Loucy (cell line): ENCODE measurements at regions not wholly inside any gene's neighbourhood (a gene's known extent, or its start where the extent isn't known, plus 50 kb on each side); places are given as distances from the start of the nearest gene placed in this dataset.
"Not testable (repeated sequence)": the region's sequence is repeated elsewhere in the genome, so short reads cannot be mapped to it uniquely, and the experiment has no call there.

Experiments used
- H2AFZ ChIP-seq: fragments of 200-600 bp; sonication (generic); 2 replicates; pipeline ENCODE4 v1.6.0; 2016; ENCODE audit warnings: antibody characterized with exemption, mild to moderate bottlenecking, low read length, moderate library complexity
- H3F3A ChIP-seq: fragments of 200-600 bp; 2 replicates; pipeline ENCODE4 v1.6.0; 2016; ENCODE audit warnings: antibody characterized with exemption, low read depth, mild to moderate bottlenecking
- H3K27me3 ChIP-seq: fragments of 200-600 bp; sonication (generic); 2 replicates; pipeline ENCODE4 v1.6.1; 2014; ENCODE audit warnings: low read length, mild to moderate bottlenecking; ENCODE audit not compliant: insufficient read depth, poor library complexity, severe bottlenecking
- H3K36me3 ChIP-seq: fragments of 200-600 bp; sonication (generic); 2 replicates; pipeline ENCODE4 v1.6.1; 2016; ENCODE audit warnings: low read length; ENCODE audit not compliant: insufficient read depth
- H3K4me1 ChIP-seq: fragments of 200-600 bp; sonication (generic); 2 replicates; pipeline ENCODE4 v1.5.1; 2014; ENCODE audit warnings: low read length, mild to moderate bottlenecking; ENCODE audit not compliant: insufficient read depth, poor library complexity, severe bottlenecking
- H3K4me2 ChIP-seq: fragments of 200-600 bp; sonication (generic); 2 replicates; pipeline ENCODE4 v1.6.0; 2014; ENCODE audit warnings: antibody characterized with exemption, low read length, low read depth, mild to moderate bottlenecking; ENCODE audit not compliant: poor library complexity, severe bottlenecking
- H3K4me3 ChIP-seq: fragments of 200-600 bp; sonication (generic); 2 replicates; pipeline ENCODE4 v1.5.1; 2014; ENCODE audit warnings: low read length, mild to moderate bottlenecking, mixed read lengths; ENCODE audit not compliant: poor library complexity, severe bottlenecking
- H3K79me2 ChIP-seq: fragments of 200-600 bp; sonication (generic); 2 replicates; pipeline ENCODE4 v1.6.1; 2014; ENCODE audit warnings: low read length; ENCODE audit not compliant: insufficient read depth
- H3K9ac ChIP-seq: fragments of 200-600 bp; sonication (generic); 2 replicates; pipeline ENCODE4 v1.6.0; 2014; ENCODE audit warnings: mild to moderate bottlenecking, low read depth, low read length, moderate library complexity; ENCODE audit not compliant: poor library complexity, severe bottlenecking
- H3K9me2 ChIP-seq: fragments of 200-600 bp; sonication (generic); replicated peaks from 2 replicates; pipeline ENCODE4 v1.6.1; 2016; ENCODE audit warnings: low read depth, low read length, mixed read lengths
- H3K9me3 ChIP-seq: fragments of 200-600 bp; sonication (generic); 2 replicates; pipeline ENCODE4 v1.6.1; 2014; ENCODE audit warnings: mild to moderate bottlenecking, antibody characterized with exemption, low read length, low read depth; ENCODE audit not compliant: insufficient read depth
- H4K20me1 ChIP-seq: fragments of 200-600 bp; sonication (generic); 2 replicates; pipeline ENCODE4 v1.6.0; 2014; ENCODE audit warnings: antibody characterized with exemption, low read length, mild to moderate bottlenecking; ENCODE audit not compliant: insufficient read depth, poor library complexity, severe bottlenecking
- CTCF ChIP-seq: fragments of 200-600 bp; sonication (generic); conservative IDR thresholded peaks from 2 replicates; pipeline ENCODE4 v1.5.1; 2014; ENCODE audit warnings: mild to moderate bottlenecking, antibody characterized with exemption, low read length
- EZH2phosphoT487 ChIP-seq: fragments of 200-600 bp; IDR thresholded peaks from 2 replicates; pipeline ENCODE4 v1.6.1; 2018; ENCODE audit warnings: antibody characterized with exemption, mild to moderate bottlenecking, moderate library complexity, borderline replicate concordance

- Histone ChIP-seq H3K79me2 (no peaks in the 10 kb centered on the region), H3K4me2 (no peak overlapping the region), H3K36me3 (no peaks in the 10 kb centered on the region), H3K4me3 (no peak overlapping the region), H3K27me3 (no peaks in the 10 kb centered on the region), H3K9me2 (no peaks in the 10 kb centered on the region), H3F3A (no peaks in the 10 kb centered on the region), H3K9me3 (0 out of 2 replicates have a peak, but pooled peaks cover 6% of the 10 kb centered on the region), H3K4me1 (no peaks in the 10 kb centered on the region), H4K20me1 (no peaks in the 10 kb centered on the region), H3K9ac (no peak overlapping the region), H2AFZ (no peak overlapping the region)
- TF ChIP-seq EZH2phosphoT487 (no peak), CTCF (no peak)
Observed at GRCh38 chr1:232144696-232145230, 485.2 kb downstream of the SIPA1L2 start.

- no peak for TF ChIP-seq EZH2phosphoT487
- no peak for TF ChIP-seq CTCF
- Histone ChIP-seq H3K9me2 (no peaks in the 10 kb centered on the region), H3K4me3 (no peak overlapping the region), H3F3A (no peaks in the 10 kb centered on the region), H3K36me3 (no peaks in the 10 kb centered on the region), H3K4me1 (no peaks in the 10 kb centered on the region), H3K9me3 (0 out of 2 replicates have a peak, but pooled peaks cover 6% of the 10 kb centered on the region), H3K9ac (no peak overlapping the region), H4K20me1 (no peaks in the 10 kb centered on the region), H3K79me2 (no peaks in the 10 kb centered on the region), H3K4me2 (no peak overlapping the region), H3K27me3 (no peaks in the 10 kb centered on the region), H2AFZ (no peak overlapping the region)
Observed at GRCh38 chr1:232143315-232143886, 486.5 kb downstream of the SIPA1L2 start.

GRCh38 chr1:232142403-232143314 lies 487.3 kb downstream of the SIPA1L2 start:
- no peak overlapping the region for H3K4me3 ChIP-seq
- no peaks in the 10 kb centered on the region for H3K27me3 ChIP-seq
- H4K20me1 ChIP-seq, result no peaks in the 10 kb centered on the region
- 0 out of 2 replicates have a peak, but pooled peaks cover 6% of the 10 kb centered on the region for H3K9me3 ChIP-seq
- no peaks in the 10 kb centered on the region for H3K9me2 ChIP-seq
- no peak overlapping the region for H3K4me2 ChIP-seq
- H2AFZ ChIP-seq, result no peak overlapping the region
- H3K4me1 ChIP-seq, result no peaks in the 10 kb centered on the region
- TF ChIP-seq EZH2phosphoT487, result no peak
- no peak for TF ChIP-seq CTCF
- no peaks in the 10 kb centered on the region for H3K79me2 ChIP-seq
- H3K9ac ChIP-seq, result no peak overlapping the region
- H3K36me3 ChIP-seq, result no peaks in the 10 kb centered on the region
- H3F3A ChIP-seq, result no peaks in the 10 kb centered on the region

- not testable (repeated sequence) for H2AFZ ChIP-seq, H4K20me1 ChIP-seq, H3K27me3 ChIP-seq, H3K36me3 ChIP-seq, H3K4me3 ChIP-seq, H3K9me2 ChIP-seq, H3K9me3 ChIP-seq, H3K4me1 ChIP-seq, H3K4me2 ChIP-seq, H3F3A ChIP-seq, H3K9ac ChIP-seq, H3K79me2 ChIP-seq
Observed at GRCh38 chr1:232141167-232141448, 488.8 kb downstream of the SIPA1L2 start.
